HepG2 (cell line): ENCODE measurements at regions not wholly inside any gene's neighbourhood (a gene's known extent, or its start where the extent isn't known, plus 50 kb on each side); places are given as distances from the start of the nearest gene placed in this dataset.

Experiments
- ATAC-seq: fragments of 200-7000 bp; cut with Tn5 transposase; 3 replicates; pipeline ENCODE4 v1.9.1; 2020; ENCODE audit warnings: mild to moderate bottlenecking, moderate library complexity
- BruUV-seq: library from RNA; stranded (reverse); fragments of 400-500 nt; replicated peaks from 2 replicates; lab custom pipeline; 2021; lab: Mats Ljungman, UMichigan
- CTCF ChIA-PET: fragments of 300-600 bp; formaldehyde crosslinking; extraction: SDS; loops from one replicate; lab custom pipeline; 2021; ENCODE audit warnings: low total read pairs, inconsistent platforms, low intra/inter-chr PET ratio; lab: Yijun Ruan, JAX
- POLR2A ChIA-PET: fragments of 350-600 bp; sonication (Branson Sonifier 250); formaldehyde crosslinking; loops from one replicate; lab custom pipeline; 2020; ENCODE audit warnings: antibody characterized with exemption, inconsistent platforms; lab: Yijun Ruan, JAX
- DNase-seq: peaks from one replicate; pipeline ENCODE4 v3.0.0-alpha.2; 2015; ENCODE audit warnings: low spot score
- FAIRE-seq: peaks from 3 replicates; lab custom pipeline; 2011; peaks lifted over from hg19 to GRCh38; lab: Jason Lieb, UNC
- H2AFZ ChIP-seq: one replicate; pipeline ENCODE4 v1.6.1; 2011; ENCODE audit warnings: low read length, inconsistent platforms
- H3K27ac ChIP-seq: fragments of 300-600 bp; 3 replicates; pipeline ENCODE4 v1.8.0; 2011; ENCODE audit warnings: mixed run types, mild to moderate bottlenecking, mixed read lengths, low read length, inconsistent platforms; ENCODE audit not compliant: insufficient read depth; ENCODE audit errors: extremely low read length
- H3K27me3 ChIP-seq, 2 experiments: fragments of 200-600 bp in 1 of 2; 2 replicates in 1 of 2; 3 replicates in 1 of 2; pipeline versions ENCODE4 v1.6.0 to v1.8.0; 2011; ENCODE audit warnings: low read length in 2 of 2, mild to moderate bottlenecking in 2 of 2, moderate library complexity in 2 of 2, inconsistent platforms in 1 of 2; ENCODE audit not compliant: insufficient read depth in 2 of 2, control insufficient read depth in 1 of 2
- H3K36me3 ChIP-seq, 2 experiments: fragments of 200-600 bp in 1 of 2; replicated peaks in 1 of 2; 2 replicates in 1 of 2; 3 replicates in 1 of 2; pipeline versions ENCODE4 v1.5.1 to v1.8.0; 2011; ENCODE audit warnings: low read length in 2 of 2, inconsistent platforms in 1 of 2; ENCODE audit not compliant: insufficient read depth in 2 of 2, control insufficient read depth in 1 of 2
- H3K4me1 ChIP-seq: 2 replicates; pipeline ENCODE4 v1.5.1; 2012; ENCODE audit warnings: low read length, inconsistent platforms; ENCODE audit not compliant: insufficient read depth
- H3K4me2 ChIP-seq: 2 replicates; pipeline ENCODE4 v1.6.0; 2011; ENCODE audit warnings: low read depth, low read length, inconsistent platforms
- H3K4me3 ChIP-seq, 3 experiments: fragments of 200-600 bp in 1 of 3; sonication (generic), shearing (Covaris generic) in 1 of 3; replicated peaks in 1 of 3; 2 replicates each; pipeline ENCODE4 v1.5.1; 2011 to 2016; ENCODE audit warnings: low read length in 3 of 3, inconsistent platforms in 2 of 3, low read depth in 2 of 3, mild to moderate bottlenecking in 2 of 3, control low read depth in 1 of 3, mixed read lengths in 1 of 3; ENCODE audit not compliant: insufficient read depth in 1 of 3
- H3K79me2 ChIP-seq: one replicate; pipeline ENCODE4 v1.6.1; 2011; ENCODE audit warnings: low read length, inconsistent platforms; ENCODE audit not compliant: insufficient read depth
- H3K9ac ChIP-seq: 2 replicates; pipeline ENCODE4 v1.6.0; 2011; ENCODE audit warnings: mild to moderate bottlenecking, low read depth, low read length, inconsistent platforms; ENCODE audit not compliant: insufficient read depth
- H3K9me3 ChIP-seq: 2 replicates; pipeline ENCODE4 v1.5.1; 2012; ENCODE audit warnings: mild to moderate bottlenecking, low read length
- H4K20me1 ChIP-seq: 2 replicates; pipeline ENCODE4 v1.6.0; 2011; ENCODE audit warnings: inconsistent platforms, mild to moderate bottlenecking, low read length, moderate library complexity; ENCODE audit not compliant: insufficient read depth
- CC2D1A ChIP-seq: sonication (generic); formaldehyde crosslinking; IDR thresholded peaks from 2 replicates; pipeline ENCODE4 v1.8.1; 2023; ENCODE audit warnings: mild to moderate bottlenecking, missing genetic modification reagents
- DPF2 ChIP-seq: sonication (generic); formaldehyde crosslinking; IDR thresholded peaks from 2 replicates; pipeline ENCODE4 v1.4.0; 2020; ENCODE audit warnings: mild to moderate bottlenecking, low read depth, missing genetic modification reagents, borderline replicate concordance
- KDM5A ChIP-seq: fragments of 200-600 bp; sonication (generic); IDR thresholded peaks from 2 replicates; pipeline ENCODE4 v1.7.0; 2018; ENCODE audit warnings: antibody characterized with exemption, mild to moderate bottlenecking, low read length, borderline replicate concordance
- POGZ ChIP-seq: sonication (generic); formaldehyde crosslinking; IDR thresholded peaks from 2 replicates; pipeline ENCODE4 v1.4.0; 2020; ENCODE audit warnings: mild to moderate bottlenecking, missing genetic modification reagents
- SCMH1 ChIP-seq: sonication (generic); formaldehyde crosslinking; IDR thresholded peaks from 2 replicates; pipeline ENCODE4 v1.9.0; 2021; ENCODE audit warnings: missing genetic modification reagents, mild to moderate bottlenecking, borderline replicate concordance
- STAT5B ChIP-seq: sonication (generic); formaldehyde crosslinking; IDR thresholded peaks from 2 replicates; pipeline ENCODE4 v1.4.0; 2020; ENCODE audit warnings: missing genetic modification reagents
- TEF ChIP-seq: sonication (generic); formaldehyde crosslinking; IDR thresholded peaks from 2 replicates; pipeline ENCODE4 v1.5.0; 2020; ENCODE audit warnings: missing genetic modification reagents
- TP53 ChIP-seq: sonication (generic); formaldehyde crosslinking; conservative IDR thresholded peaks from 2 replicates; pipeline ENCODE4 v1.4.0; 2020; ENCODE audit warnings: missing genetic modification reagents
- ZNF207 ChIP-seq: fragments of 450-650 bp; IDR thresholded peaks from 2 replicates; pipeline ENCODE4 v1.6.1; 2016; ENCODE audit warnings: antibody characterized with exemption, borderline replicate concordance
- ZNF3 ChIP-seq: IDR thresholded peaks from 2 replicates; pipeline ENCODE4 v1.7.0; 2017; ENCODE audit warnings: inconsistent platforms
- WGBS: methylation state at CpG from one replicate; pipeline ENCODE4 v1.1.6; 2017; ENCODE audit warnings: low lambda C conversion rate; 5-methylcytosine and 5-hydroxymethylcytosine counted together
- in situ Hi-C: cut with HindIII; loops from 2 replicates; pipeline ENCODE4 v1.10.0; 2017; ENCODE audit warnings: low pct_unique_long_range_greater_than_20kb; ENCODE audit not compliant: extremely low pct_ligation_motif_present
- intact Hi-C: fragments of 100-400 bp; cut with micrococcal nuclease; formaldehyde crosslinking; loops from one replicate; pipeline ENCODE4 v1.10.0; 2022; ENCODE audit not compliant: unreplicated experiment
- TF ChIP-seq, protein P1 (sequence below), 2 experiments: IDR thresholded peaks; 2 replicates each; pipeline ENCODE4 v1.6.1; 2011 to 2012; ENCODE audit warnings: low read length in 2 of 2, borderline replicate concordance in 1 of 2, low read depth in 1 of 2, mild to moderate bottlenecking in 1 of 2, moderate library complexity in 1 of 2
- TF ChIP-seq, protein P2 (sequence below): sonication (generic); formaldehyde crosslinking; IDR thresholded peaks from 2 replicates; pipeline ENCODE4 v1.4.0; 2020; ENCODE audit warnings: missing genetic modification reagents

GRCh38 chr22:27214691-27215090 lies 557.3 kb downstream of the MIAT start:
- in situ Hi-C loops = no loop called here
- no peaks in the 10 kb centered on the region for H3K36me3 ChIP-seq
- no peaks in the 10 kb centered on the region for H3K4me1 ChIP-seq
- no peak overlapping the region for H3K9ac ChIP-seq
- intact Hi-C loops = no loop called here
- ChIA-PET CTCF (no interaction called here), POLR2A (no interaction called here)
- no peak for TF ChIP-seq TEF (CRISPR knock-in tag)
- no peak for TF ChIP-seq STAT5B (CRISPR knock-in tag)
- no peak for TF ChIP-seq POGZ (CRISPR knock-in tag)
- no peak for TF ChIP-seq ZNF207
- TF ChIP-seq TP53 = no peak
- H3K4me2 ChIP-seq = no peak overlapping the region
- no peaks in the 10 kb centered on the region for H3K9me3 ChIP-seq
- FAIRE-seq = no peak
- H3K4me3 ChIP-seq = no peak overlapping the region
- no peak for ATAC-seq
- no peak overlapping the region for H2AFZ ChIP-seq
- no peak for DNase-seq
- peaks cover 3% of the 10 kb centered on the region in 2 experiments; a peak in 4 of 5 replicates for H3K27me3 ChIP-seq
- no peaks in the 10 kb centered on the region for H4K20me1 ChIP-seq
- no peaks in the 10 kb centered on the region for H3K79me2 ChIP-seq
- H3K27ac ChIP-seq = no peak overlapping the region
- BruUV-seq = no TSS peak
- WGBS = 0% methylated on average over 2 of the region's 6 CpGs

- ATAC-seq (no peak), FAIRE-seq (no peak), DNase-seq (no peak)
- BruUV-seq = no TSS peak
- no peak overlapping the region for H2AFZ ChIP-seq
- no peaks in the 10 kb centered on the region for H3K79me2 ChIP-seq
- no peak overlapping the region for H3K4me3 ChIP-seq
- 0% methylated on average over 5 of the region's 5 CpGs for WGBS
- no peaks in the 10 kb centered on the region for H3K36me3 ChIP-seq
- H3K27me3 ChIP-seq = peaks cover 3% of the 10 kb centered on the region in 2 experiments; a peak in 4 of 5 replicates
- ChIA-PET POLR2A (no interaction called here), CTCF (no interaction called here)
- no peaks in the 10 kb centered on the region for H4K20me1 ChIP-seq
- no peak overlapping the region for H3K27ac ChIP-seq
- no peaks in the 10 kb centered on the region for H3K4me1 ChIP-seq
- no peaks in the 10 kb centered on the region for H3K9me3 ChIP-seq
- no peak overlapping the region for H3K4me2 ChIP-seq
- intact Hi-C loops (no loop called here), in situ Hi-C loops (no loop called here)
- H3K9ac ChIP-seq = no peak overlapping the region
- TF ChIP-seq KDM5A (no peak), ZNF3 (CRISPR knock-in tag) (no peak), SCMH1 (CRISPR knock-in tag) (no peak), CC2D1A (CRISPR knock-in tag) (no peak), DPF2 (CRISPR knock-in tag) (no peak)
- TF ChIP-seq, protein P1, sequence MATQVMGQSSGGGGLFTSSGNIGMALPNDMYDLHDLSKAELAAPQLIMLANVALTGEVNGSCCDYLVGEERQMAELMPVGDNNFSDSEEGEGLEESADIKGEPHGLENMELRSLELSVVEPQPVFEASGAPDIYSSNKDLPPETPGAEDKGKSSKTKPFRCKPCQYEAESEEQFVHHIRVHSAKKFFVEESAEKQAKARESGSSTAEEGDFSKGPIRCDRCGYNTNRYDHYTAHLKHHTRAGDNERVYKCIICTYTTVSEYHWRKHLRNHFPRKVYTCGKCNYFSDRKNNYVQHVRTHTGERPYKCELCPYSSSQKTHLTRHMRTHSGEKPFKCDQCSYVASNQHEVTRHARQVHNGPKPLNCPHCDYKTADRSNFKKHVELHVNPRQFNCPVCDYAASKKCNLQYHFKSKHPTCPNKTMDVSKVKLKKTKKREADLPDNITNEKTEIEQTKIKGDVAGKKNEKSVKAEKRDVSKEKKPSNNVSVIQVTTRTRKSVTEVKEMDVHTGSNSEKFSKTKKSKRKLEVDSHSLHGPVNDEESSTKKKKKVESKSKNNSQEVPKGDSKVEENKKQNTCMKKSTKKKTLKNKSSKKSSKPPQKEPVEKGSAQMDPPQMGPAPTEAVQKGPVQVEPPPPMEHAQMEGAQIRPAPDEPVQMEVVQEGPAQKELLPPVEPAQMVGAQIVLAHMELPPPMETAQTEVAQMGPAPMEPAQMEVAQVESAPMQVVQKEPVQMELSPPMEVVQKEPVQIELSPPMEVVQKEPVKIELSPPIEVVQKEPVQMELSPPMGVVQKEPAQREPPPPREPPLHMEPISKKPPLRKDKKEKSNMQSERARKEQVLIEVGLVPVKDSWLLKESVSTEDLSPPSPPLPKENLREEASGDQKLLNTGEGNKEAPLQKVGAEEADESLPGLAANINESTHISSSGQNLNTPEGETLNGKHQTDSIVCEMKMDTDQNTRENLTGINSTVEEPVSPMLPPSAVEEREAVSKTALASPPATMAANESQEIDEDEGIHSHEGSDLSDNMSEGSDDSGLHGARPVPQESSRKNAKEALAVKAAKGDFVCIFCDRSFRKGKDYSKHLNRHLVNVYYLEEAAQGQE (IDR thresholded peaks at IDR 0.05; ENCODE audit: borderline replicate concordance in 1 of 2, low read depth in 1 of 2, low read length in 2 of 2) = no peak
- TF ChIP-seq, protein P2, sequence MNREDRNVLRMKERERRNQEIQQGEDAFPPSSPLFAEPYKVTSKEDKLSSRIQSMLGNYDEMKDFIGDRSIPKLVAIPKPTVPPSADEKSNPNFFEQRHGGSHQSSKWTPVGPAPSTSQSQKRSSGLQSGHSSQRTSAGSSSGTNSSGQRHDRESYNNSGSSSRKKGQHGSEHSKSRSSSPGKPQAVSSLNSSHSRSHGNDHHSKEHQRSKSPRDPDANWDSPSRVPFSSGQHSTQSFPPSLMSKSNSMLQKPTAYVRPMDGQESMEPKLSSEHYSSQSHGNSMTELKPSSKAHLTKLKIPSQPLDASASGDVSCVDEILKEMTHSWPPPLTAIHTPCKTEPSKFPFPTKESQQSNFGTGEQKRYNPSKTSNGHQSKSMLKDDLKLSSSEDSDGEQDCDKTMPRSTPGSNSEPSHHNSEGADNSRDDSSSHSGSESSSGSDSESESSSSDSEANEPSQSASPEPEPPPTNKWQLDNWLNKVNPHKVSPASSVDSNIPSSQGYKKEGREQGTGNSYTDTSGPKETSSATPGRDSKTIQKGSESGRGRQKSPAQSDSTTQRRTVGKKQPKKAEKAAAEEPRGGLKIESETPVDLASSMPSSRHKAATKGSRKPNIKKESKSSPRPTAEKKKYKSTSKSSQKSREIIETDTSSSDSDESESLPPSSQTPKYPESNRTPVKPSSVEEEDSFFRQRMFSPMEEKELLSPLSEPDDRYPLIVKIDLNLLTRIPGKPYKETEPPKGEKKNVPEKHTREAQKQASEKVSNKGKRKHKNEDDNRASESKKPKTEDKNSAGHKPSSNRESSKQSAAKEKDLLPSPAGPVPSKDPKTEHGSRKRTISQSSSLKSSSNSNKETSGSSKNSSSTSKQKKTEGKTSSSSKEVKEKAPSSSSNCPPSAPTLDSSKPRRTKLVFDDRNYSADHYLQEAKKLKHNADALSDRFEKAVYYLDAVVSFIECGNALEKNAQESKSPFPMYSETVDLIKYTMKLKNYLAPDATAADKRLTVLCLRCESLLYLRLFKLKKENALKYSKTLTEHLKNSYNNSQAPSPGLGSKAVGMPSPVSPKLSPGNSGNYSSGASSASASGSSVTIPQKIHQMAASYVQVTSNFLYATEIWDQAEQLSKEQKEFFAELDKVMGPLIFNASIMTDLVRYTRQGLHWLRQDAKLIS = no peak
Measured at GRCh38 chr22:27215871-27216270, 558.5 kb downstream of the MIAT start.
